Mucosa of descending colon (tissue), 3 donors: ENCODE measurements at regions not wholly inside any gene's neighbourhood (a gene's known extent, or its start where the extent isn't known, plus 50 kb on each side); places are given as distances from the start of the nearest gene placed in this dataset.

ENCODE experiments used
- ATAC-seq: fragments of 200-7000 bp; cut with Tn5 transposase; one replicate; pipeline ENCODE4 v1.9.1; 2020; ENCODE audit warnings: mild to moderate bottlenecking, moderate library complexity
- DNase-seq, 3 donors: peaks; one replicate each; pipeline ENCODE4 v3.0.0-alpha.2; 2020
- H3K36me3 ChIP-seq: fragments of 200-600 bp; one replicate; pipeline ENCODE4 v1.8.0; 2021; ENCODE audit warnings: low read depth, mild to moderate bottlenecking
- H3K4me1 ChIP-seq: fragments of 200-600 bp; one replicate; pipeline ENCODE4 v1.8.0; 2021; ENCODE audit warnings: low read depth, mild to moderate bottlenecking
- H3K4me3 ChIP-seq: fragments of 200-600 bp; one replicate; pipeline ENCODE4 v1.8.0; 2021; ENCODE audit warnings: mild to moderate bottlenecking
- H3K9me3 ChIP-seq: fragments of 200-600 bp; one replicate; pipeline ENCODE4 v1.8.0; 2021; ENCODE audit warnings: mild to moderate bottlenecking
- intact Hi-C, 2 donors: fragments of 100-400 bp; cut with DNase I in 1 of 2; cut with micrococcal nuclease in 1 of 2; formaldehyde crosslinking; loops; one replicate each; pipeline versions ENCODE4 v1.11.0 to v1.11.1; 2022; cut with DNase I, micrococcal nuclease
- TF ChIP-seq, protein P1 (sequence below): fragments of 200-600 bp; IDR thresholded peaks from one replicate; pipeline ENCODE4 v1.8.0; 2022; ENCODE audit warnings: antibody characterized with exemption, mild to moderate bottlenecking
- donor health status: DM: no; HTN: no; CAD: no; lungs with moderate emphysema.
- donor health status: DM: no; HTN: no; CAD: no.
- donor health status: DM: no; HTN: yes; CAD: no.

GRCh38 chr13:78777396-78777795, 118.4 kb upstream of the OBI1 start:
- ATAC-seq, result no peak
- Histone ChIP-seq H3K36me3 (no peaks in the 10 kb centered on the region), H3K4me1 (no peaks in the 10 kb centered on the region), H3K9me3 (no peaks in the 10 kb centered on the region), H3K4me3 (no peak overlapping the region)
- intact Hi-C loops, result no loop called here
- TF ChIP-seq, protein P1, sequence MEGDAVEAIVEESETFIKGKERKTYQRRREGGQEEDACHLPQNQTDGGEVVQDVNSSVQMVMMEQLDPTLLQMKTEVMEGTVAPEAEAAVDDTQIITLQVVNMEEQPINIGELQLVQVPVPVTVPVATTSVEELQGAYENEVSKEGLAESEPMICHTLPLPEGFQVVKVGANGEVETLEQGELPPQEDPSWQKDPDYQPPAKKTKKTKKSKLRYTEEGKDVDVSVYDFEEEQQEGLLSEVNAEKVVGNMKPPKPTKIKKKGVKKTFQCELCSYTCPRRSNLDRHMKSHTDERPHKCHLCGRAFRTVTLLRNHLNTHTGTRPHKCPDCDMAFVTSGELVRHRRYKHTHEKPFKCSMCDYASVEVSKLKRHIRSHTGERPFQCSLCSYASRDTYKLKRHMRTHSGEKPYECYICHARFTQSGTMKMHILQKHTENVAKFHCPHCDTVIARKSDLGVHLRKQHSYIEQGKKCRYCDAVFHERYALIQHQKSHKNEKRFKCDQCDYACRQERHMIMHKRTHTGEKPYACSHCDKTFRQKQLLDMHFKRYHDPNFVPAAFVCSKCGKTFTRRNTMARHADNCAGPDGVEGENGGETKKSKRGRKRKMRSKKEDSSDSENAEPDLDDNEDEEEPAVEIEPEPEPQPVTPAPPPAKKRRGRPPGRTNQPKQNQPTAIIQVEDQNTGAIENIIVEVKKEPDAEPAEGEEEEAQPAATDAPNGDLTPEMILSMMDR, result no peak
- DNase-seq, result no peak

DNA sequence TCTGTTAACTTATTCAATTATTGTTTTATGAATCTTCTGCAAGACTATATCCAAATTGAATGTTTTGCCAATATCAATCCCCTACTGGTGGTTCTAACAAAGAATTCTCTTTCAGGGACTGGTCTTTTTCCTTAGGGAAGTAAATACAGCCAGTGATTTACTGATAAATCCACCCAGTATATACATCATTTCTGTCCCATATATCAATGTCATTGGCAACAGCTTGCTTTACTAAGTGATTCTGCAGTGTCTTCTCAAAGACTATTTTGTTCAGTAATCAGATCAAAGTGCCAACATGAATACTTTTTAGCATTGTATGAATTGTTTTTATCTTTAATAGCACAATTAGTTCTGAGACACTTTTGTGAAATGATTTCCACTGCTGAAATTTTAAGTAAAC, 114.0 kb upstream of the OBI1 start:
- Histone ChIP-seq H3K4me3 (no peak overlapping the region), H3K36me3 (no peaks in the 10 kb centered on the region), H3K9me3 (no peaks in the 10 kb centered on the region), H3K4me1 (no peaks in the 10 kb centered on the region)
- ATAC-seq (no peak), DNase-seq (no peak)
- TF ChIP-seq, protein P1, result no peak
- intact Hi-C loops, result no loop called here

DNA sequence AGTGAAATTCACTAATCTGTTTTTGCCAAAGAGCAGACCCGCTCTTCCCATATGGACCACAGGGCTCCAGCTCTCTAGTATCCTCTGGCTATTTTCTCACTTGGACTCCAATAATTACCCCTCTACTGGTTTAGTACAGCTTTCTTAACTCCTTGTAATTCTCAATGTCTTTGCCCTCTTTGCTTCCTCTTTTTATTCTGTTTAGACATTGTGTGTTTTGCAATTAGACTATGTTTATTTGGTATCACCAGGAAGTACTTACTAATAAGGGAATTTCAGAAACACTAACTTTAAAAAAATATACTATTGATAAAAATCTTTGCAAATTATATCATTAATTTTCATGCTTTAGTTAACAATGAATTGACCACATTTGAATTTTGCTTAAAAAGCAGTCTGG, 111.6 kb upstream of the OBI1 start:
- H3K4me1 ChIP-seq, result no peaks in the 10 kb centered on the region
- intact Hi-C loops, result no loop called here
- DNase-seq (no peak), ATAC-seq (no peak)
- H3K4me3 ChIP-seq, result no peak overlapping the region
- H3K36me3 ChIP-seq, result no peaks in the 10 kb centered on the region
- TF ChIP-seq, protein P1, result no peak
- no peaks in the 10 kb centered on the region for H3K9me3 ChIP-seq

DNA sequence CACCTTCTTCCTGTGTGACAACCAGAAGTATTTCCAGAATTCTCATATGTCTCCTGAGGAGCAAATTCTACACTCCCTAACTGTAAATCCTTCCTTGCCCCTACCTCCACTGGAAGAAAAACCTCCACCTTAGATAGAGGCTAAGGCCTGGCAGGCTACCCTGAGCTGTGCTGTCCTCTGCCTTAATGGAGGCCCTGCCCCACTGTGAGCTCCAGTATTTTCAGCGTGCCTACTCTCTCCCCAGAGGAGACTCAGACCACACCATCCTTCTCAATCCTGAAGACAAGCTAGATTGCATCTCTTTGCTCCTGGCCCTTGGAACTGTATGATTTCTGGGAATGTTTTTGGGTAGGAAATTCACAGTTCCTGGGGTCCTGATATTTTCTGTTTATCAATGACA, 110.0 kb upstream of the OBI1 start:
- TF ChIP-seq, protein P1, result no peak
- intact Hi-C loops, result no loop called here
- no peak for ATAC-seq
- no peak for DNase-seq
- H3K9me3 ChIP-seq, result no peaks in the 10 kb centered on the region
- H3K4me3 ChIP-seq, result no peak overlapping the region
- no peaks in the 10 kb centered on the region for H3K36me3 ChIP-seq
- H3K4me1 ChIP-seq, result no peaks in the 10 kb centered on the region

GRCh38 chr13:78764665-78765064, 105.7 kb upstream of the OBI1 start:
- Histone ChIP-seq H3K36me3 (no peaks in the 10 kb centered on the region), H3K4me3 (no peak overlapping the region), H3K4me1 (no peaks in the 10 kb centered on the region), H3K9me3 (no peaks in the 10 kb centered on the region)
- intact Hi-C loops, result no loop called here
- ATAC-seq, result no peak
- TF ChIP-seq, protein P1, result no peak
- DNase-seq, result no peak

DNA sequence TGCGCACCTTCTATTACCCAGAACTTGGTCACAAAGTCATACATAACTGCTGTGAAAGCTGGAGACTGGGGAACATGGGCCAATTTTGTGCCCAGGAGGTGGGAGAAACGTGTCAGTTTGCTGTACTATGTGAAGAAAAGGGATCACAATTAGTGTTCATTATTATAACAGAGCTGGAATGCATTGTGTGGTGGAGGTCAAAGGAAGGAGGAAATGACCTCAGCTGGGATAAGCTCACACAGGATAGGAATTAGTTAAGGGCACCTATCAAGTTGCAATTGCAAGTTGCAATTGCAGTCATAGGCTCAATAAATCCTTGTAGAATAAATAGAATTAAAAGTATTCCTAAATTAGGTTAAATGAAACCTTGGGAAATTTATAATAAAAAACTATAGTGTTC, 103.9 kb upstream of the OBI1 start:
- ATAC-seq (no peak), DNase-seq (no peak)

More for the DNA sequence above, 103.9 kb upstream of the OBI1 start:
- H3K9me3 ChIP-seq, result no peaks in the 10 kb centered on the region
- H3K4me3 ChIP-seq, result no peak overlapping the region
- TF ChIP-seq, protein P1, result no peak
- no peaks in the 10 kb centered on the region for H3K36me3 ChIP-seq
- H3K4me1 ChIP-seq, result no peaks in the 10 kb centered on the region
- intact Hi-C loops, result no loop called here
